ENCODE measurements at regions not wholly inside any gene's neighbourhood (a gene's known extent, or its start where the extent isn't known, plus 50 kb on each side); places are given as distances from the start of the nearest gene placed in this dataset.

- no peaks in the 10 kb centered on the region for H3K36me3 ChIP-seq
- H3K27me3 ChIP-seq, result no peaks in the 10 kb centered on the region
- no peak for TF ChIP-seq POLR2AphosphoS5 (IDR thresholded peaks at IDR 0.05)
- no peak for TF ChIP-seq POLR2A (IDR thresholded peaks at IDR 0.05)
- TF ChIP-seq CTCF (IDR thresholded peaks at IDR 0.05), result no peak
- TF ChIP-seq EP300 (IDR thresholded peaks at IDR 0.05), result no peak
- no peaks in the 10 kb centered on the region for H3K9me3 ChIP-seq
- H3K4me1 ChIP-seq, result peaks cover 0 to 25% (median 0%) of the 10 kb centered on the region in 3 donors
- peak overlapping the region in 3 of 4 donors; percentile 49 to 66 (median 63) for H3K27ac ChIP-seq
- WGBS, 2 donors (ENCODE audit: low coverage in 1 of 2), result 27 to 63% methylated on average over 3 to 6 of the region's 6 CpGs
- no peak for ATAC-seq
- no peak overlapping the region for H3K4me3 ChIP-seq
These were observed 440.3 kb downstream of the LRATD1 start for GRCh38 chr2:15072836-15073235.

- peaks cover 0 to 24% (median 0%) of the 10 kb centered on the region in 3 donors for H3K4me1 ChIP-seq
- TF ChIP-seq POLR2A (IDR thresholded peaks at IDR 0.05) (no peak), CTCF (IDR thresholded peaks at IDR 0.05) (no peak), EP300 (IDR thresholded peaks at IDR 0.05) (no peak), POLR2AphosphoS5 (IDR thresholded peaks at IDR 0.05) (no peak)
- WGBS, 2 donors (ENCODE audit: low coverage in 1 of 2), result 37 to 42% methylated on average over 3 of the region's 3 CpGs
- no peak overlapping the region for H3K4me3 ChIP-seq
- no peaks in the 10 kb centered on the region for H3K9me3 ChIP-seq
- H3K27ac ChIP-seq, result no peak overlapping the region
- no peaks in the 10 kb centered on the region for H3K27me3 ChIP-seq
- no peaks in the 10 kb centered on the region for H3K36me3 ChIP-seq
- no peak for ATAC-seq
These were observed 441.1 kb downstream of the LRATD1 start for GRCh38 chr2:15073664-15074063.

GRCh38 chr2:15074319-15074718 lies 441.8 kb downstream of the LRATD1 start:
- TF ChIP-seq POLR2AphosphoS5 (IDR thresholded peaks at IDR 0.05), result no peak
- no peak for TF ChIP-seq CTCF (IDR thresholded peaks at IDR 0.05)
- no peak for TF ChIP-seq EP300 (IDR thresholded peaks at IDR 0.05)
- no peak for TF ChIP-seq POLR2A (IDR thresholded peaks at IDR 0.05)
- Histone ChIP-seq H3K4me3 (no peak overlapping the region), H3K27me3 (no peaks in the 10 kb centered on the region), H3K36me3 (no peaks in the 10 kb centered on the region), H3K4me1 (peaks cover 0 to 17% (median 0%) of the 10 kb centered on the region in 3 donors), H3K27ac (no peak overlapping the region), H3K9me3 (no peaks in the 10 kb centered on the region)
- no peak for ATAC-seq

GRCh38 chr2:15074751-15075700 lies 442.5 kb downstream of the LRATD1 start:
- Histone ChIP-seq H3K4me1 (peaks cover 0 to 10% (median 0%) of the 10 kb centered on the region in 3 donors), H3K9me3 (no peaks in the 10 kb centered on the region), H3K27me3 (no peaks in the 10 kb centered on the region), H3K36me3 (no peaks in the 10 kb centered on the region), H3K27ac (no peak overlapping the region), H3K4me3 (no peak overlapping the region)
- 39 to 41% methylated on average over 2 of the region's 2 CpGs for WGBS, 2 donors (ENCODE audit: low coverage in 1 of 2)
- TF ChIP-seq POLR2A (IDR thresholded peaks at IDR 0.05), result no peak
- TF ChIP-seq POLR2AphosphoS5 (IDR thresholded peaks at IDR 0.05), result no peak
- no peak for TF ChIP-seq CTCF (IDR thresholded peaks at IDR 0.05)
- no peak for TF ChIP-seq EP300 (IDR thresholded peaks at IDR 0.05)
- no peak for ATAC-seq

- TF ChIP-seq POLR2AphosphoS5 (IDR thresholded peaks at IDR 0.05), result no peak
- TF ChIP-seq EP300 (IDR thresholded peaks at IDR 0.05), result no peak
- TF ChIP-seq CTCF (IDR thresholded peaks at IDR 0.05), result no peak
- TF ChIP-seq POLR2A (IDR thresholded peaks at IDR 0.05), result no peak
- no peak overlapping the region for H3K4me3 ChIP-seq
- H3K27ac ChIP-seq, result no peak overlapping the region
- no peaks in the 10 kb centered on the region for H3K36me3 ChIP-seq
- H3K4me1 ChIP-seq, result peaks cover 0 to 9% (median 0%) of the 10 kb centered on the region in 3 donors
- H3K9me3 ChIP-seq, result no peaks in the 10 kb centered on the region
- no peaks in the 10 kb centered on the region for H3K27me3 ChIP-seq
- no peak for ATAC-seq
These were observed 444.2 kb downstream of the LRATD1 start for GRCh38 chr2:15076668-15077067.
